Femur (tissue), 1 donor: ENCODE measurements at regions not wholly inside any gene's neighbourhood (a gene's known extent, or its start where the extent isn't known, plus 50 kb on each side); places are given as distances from the start of the nearest gene placed in this dataset.
"Not testable (repeated sequence)": the region's sequence is repeated elsewhere in the genome, so short reads cannot be mapped to it uniquely, and the experiment has no call there.

ENCODE experiments used
- DNase-seq: peaks from one replicate; pipeline ENCODE4 v3.0.0-alpha.2; 2017

DNA sequence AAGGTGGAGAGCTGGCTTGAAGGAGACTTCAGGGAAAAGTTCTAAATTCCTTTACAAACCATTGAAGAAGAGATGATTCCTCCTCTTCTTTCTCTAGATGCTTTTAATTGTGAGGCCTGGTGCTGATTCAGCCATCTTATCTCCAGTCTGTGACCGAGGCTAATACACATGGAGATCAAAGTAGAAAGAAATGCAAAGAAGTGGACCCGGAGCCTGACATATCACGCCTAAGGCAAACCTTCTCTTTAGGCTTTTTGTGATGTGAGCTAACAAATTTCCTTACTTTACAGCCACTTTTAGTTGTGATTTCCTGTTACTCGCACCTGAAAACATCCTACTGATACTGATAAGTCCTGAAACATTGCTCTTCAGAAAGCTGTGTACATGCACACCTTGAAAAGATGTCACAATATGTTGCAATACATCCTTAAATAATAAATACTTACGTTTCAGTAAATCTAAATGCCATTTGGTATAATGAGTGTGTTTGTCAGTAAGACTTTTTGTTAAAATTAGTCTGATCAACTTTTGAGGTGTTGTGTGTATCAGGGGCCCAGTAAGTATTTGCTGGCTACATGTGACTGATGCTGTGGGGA lies 192.4 kb downstream of the BAMBI start:
- no peak for DNase-seq

DNA sequence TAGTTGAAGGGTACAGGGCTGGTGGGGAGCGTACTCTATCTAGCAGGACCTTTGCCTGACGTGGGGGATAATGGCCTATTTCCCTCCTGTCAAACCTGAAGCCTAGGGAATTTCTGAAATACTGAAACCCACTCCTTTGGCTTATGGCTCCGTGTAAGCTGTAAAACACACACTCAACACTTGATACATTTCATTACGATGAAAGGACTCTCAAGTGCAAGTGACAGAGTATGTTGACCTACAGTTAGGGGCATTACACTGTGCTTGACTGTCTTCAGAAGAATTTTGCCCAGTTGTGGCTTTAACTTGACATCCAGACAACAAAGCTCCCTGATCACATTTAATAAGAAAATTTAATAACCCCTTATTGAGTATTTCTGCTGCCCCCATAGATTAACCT lies 194.3 kb downstream of the BAMBI start:
- no peak for DNase-seq

DNA sequence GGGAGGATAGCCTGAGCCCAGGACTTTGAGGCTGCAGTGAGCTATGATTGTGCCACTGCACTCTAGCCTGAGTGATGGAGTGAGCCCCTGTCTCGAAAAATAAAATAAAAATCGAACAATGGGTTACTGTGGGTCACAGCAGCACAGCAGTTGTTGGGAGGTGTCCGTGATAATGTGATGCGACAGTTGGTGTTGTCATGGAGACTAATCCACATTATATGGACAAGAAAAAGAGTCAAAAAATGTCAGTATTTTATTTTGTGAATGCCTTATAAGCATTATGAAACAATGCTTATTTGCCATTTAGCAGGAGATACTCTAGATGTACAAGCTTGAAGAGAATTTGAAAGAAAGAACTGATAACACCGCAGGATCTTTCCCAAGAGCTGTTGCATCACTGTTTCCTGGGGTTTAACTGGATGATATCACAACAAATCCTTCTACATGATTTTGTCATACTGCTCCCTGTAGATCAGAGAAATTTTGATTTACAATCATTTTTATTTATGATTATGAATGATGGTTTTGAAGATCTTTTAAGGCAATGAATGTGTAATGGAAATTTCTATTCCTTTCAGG lies 195.4 kb downstream of the BAMBI start:
- no peak for DNase-seq

DNA sequence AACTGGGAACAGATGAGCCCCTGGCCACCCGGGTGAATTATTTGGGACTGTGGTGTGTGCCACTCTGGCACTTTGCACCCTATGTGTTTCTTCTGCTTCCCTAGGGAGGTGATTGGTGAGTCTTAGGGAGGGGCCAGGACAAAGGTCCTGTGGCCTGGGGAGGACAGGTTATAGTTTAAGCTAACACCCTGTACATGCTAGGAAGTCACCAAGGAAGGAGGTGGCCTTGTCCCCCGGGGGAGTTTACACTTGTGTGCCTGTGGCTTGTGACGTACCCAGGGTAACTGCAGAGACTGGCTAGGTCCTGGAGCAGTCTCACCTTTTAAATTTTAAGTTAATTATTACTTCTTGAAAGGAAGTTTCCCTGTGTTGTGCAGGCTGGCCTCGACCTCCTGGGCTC lies 196.2 kb downstream of the BAMBI start:
- no peak for DNase-seq

DNA sequence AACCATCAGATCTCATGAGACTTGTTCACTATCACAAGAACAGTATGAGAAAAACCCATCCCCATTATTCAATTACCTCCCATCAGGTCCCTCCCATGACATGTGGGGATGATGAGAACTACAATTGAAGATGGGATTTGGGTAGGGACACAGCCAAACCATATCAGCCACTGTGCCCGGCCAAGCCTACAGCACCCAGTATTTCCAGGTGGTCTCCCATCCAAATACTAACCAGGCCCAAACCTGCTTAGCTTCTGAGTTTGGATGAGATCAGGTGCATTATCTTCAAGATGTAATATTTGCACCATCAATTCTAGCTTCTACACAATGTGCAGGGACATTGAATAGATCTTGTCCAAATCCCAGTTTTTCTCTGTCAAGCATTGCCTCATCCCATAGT lies 196.9 kb downstream of the BAMBI start:
- DNase-seq: no peak

DNA sequence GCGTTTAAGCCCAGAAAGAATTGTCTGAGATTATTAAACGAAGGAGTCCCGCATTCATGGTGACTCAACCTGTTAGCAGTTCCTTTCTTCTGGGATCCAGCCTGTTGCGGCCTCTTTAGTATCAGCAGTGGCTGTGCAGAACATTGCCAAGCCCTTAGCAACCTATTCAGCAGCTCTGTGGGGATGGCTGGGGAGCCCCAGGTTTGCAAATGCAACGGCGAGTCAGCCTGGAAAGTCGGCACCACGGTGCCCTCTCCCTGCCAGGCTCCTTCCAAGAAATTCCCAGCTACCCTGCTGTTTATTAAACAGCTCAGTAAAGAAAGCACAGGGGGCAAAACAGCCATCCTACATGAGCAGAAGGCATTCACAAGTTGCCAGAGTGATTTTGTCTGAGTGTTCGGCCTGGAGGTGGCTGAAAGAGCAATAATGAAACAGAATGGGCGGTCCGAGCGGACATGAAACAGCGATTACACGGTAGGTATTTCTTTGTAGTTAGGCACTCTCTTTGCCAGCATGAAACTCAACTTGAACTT lies 198.3 kb downstream of the BAMBI start:
- DNase-seq: no peak

DNA sequence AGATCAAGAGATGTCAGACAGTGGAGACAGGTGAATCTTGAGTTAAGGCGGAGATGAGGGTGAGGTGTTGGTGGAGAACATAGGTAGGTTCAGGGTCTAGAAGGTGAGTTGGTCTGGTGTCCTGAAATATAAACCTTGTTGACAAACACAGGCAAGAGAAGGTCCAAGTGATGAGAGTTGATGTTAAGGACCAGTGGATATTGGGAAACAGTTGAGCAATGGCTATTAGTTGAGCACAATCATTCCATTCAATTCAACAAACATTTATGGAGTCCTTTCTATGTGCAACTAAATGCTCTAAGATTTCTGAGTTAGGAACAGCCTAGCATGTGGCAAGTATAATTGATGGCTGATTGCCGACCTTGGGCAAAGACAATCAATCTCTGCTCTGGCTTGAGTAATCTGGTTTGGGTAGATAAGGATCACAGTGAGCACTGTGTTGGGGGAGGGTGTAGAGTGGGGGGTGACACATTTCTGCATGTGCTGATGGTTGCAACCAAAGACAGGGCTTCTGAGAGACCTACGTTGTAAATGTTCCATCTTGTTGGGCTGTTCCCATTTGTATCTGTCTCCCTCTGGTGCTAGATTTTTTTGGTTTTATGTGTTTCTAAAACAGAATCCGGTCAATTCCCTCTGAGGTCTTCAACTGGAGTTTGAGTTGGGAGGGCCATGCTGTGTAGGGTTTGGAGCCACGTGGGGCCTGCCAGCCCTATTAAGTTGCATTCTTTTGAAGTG lies 201.1 kb downstream of the BAMBI start:
- DNase-seq: no peak

DNA sequence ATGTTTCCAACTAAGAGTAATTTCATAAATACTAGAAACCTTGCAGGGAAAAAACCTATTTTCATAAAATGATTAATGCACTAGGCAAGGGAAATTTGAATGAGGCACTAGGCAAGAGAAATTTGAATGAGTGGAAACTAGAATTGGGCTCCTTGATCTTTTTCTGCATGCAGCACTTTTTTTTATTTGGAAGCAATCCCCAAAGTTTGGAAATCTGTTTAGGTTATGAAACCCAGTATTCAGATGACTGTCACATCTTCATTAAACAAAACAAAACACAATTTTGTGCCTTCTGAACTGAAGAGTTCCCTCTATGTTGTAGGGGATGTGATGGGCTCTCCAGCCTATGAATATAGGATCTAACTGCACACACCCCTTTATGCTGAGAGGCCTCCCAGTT lies 201.9 kb downstream of the BAMBI start:
- no peak for DNase-seq

DNA sequence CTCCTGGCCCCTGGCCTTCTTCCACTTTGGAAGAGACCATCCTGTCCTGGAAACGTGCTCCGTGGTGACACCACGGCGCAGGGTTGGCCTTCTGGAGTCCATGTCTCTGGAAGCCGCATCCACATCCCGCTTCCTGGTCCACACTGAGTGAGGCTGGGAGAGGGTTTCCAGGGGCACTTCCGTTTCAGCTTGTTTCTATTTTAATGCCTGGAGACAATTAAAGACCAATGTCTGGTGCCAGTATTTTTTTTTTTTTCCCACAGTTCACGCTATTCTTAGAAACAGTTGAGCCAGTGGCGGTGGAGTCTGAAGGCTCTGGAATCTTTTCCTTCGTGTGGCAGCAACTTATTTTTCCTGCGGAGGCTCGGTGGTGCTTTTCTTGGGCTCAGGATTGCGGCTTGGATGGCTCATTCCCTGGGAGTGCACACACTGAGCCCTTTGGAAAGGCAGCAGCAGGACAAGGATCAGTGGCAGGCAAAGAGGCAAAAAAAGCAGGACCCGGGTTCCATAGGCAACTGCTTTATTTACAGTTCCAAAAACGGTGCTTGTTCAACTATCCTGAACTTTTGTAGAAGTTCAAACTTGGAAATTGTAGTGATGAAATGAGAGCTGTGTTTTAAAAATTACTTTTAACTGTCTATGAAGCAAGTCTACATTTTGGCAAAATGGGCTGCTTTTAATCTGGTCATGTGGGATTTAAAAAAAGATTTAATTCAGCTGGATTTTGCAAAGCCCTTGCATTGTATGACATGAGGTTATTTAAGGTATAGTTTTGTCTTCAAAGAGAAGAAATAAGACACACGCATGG lies 202.8 kb downstream of the BAMBI start:
- DNase-seq: peak; percentile 78

DNA sequence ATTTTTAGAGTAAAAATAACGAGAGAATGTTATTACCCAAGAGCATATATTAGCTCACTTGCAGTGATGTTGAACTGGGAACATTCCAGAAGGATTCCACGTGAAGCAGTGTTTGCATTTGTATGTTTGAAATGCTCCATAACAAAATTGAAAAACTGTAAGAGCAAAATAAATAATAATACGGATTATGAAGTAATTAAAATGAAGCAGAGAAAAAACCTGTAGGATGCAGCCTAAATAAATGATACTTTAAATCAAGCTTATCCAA lies 203.3 kb downstream of the BAMBI start:
- DNase-seq: no peak

DNA sequence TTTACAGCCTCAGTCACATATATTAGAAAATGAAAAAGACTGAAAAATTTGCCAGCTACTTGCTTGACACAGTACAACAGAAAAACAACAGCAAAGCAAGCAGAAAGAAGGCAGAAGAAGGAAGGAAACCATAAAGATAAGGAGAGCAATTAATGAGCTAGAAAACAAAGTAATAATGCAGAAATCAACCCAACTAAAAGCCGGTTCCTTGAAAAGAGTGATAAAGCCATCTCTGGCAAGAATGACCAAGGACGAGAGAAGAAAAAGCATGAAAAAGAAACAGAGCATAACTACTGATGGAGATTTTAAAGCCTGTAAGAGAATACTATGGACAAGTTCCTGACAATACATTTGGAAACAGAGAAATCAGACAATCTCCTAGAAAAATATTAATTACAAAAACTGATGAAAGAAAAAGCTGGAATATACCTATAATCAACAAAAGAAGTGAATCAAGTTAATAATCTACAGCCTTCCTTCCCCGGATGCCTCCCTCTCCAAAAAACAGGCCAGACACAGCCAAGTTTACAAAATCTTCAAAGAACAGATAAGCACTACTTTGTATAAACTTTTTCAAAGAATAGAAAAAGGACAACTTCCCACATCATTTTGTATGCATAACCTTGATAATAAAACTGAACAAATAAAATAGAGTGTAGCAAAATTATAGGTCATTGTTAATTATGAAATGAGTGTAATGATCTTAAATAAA lies 204.0 kb downstream of the BAMBI start:
- DNase-seq: no peak

DNA sequence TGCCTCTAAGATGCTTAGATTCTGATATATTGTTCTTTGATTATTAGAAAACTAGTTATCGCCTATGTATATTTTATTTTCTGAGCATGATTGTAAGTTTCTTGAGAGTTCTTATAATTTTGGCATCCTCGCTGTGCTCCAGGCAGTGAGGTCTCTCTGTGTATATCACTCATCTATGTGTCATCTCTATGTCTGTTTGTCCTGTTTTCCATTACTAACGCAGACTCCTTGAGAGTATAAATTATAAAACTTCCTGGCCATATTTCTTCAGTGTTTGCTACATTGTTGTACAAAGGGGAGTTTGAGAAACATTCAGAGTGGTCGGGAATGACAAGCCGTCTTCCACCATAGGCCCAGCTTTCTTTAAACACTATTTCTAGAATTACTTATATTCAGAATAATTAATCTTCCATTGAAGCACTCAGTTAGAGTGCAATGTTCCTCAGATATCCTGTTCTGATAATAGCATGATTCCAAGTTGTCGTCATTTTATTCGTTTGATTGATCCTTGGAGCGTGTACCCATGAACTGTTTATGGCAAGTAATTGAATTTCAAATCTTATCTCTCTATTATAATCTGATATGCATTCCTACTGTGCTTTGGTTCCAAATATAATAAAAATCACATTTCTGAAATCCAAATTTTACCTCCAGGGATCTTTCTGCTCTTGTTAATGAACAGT lies 206.6 kb downstream of the BAMBI start:
- no peak for DNase-seq

DNA sequence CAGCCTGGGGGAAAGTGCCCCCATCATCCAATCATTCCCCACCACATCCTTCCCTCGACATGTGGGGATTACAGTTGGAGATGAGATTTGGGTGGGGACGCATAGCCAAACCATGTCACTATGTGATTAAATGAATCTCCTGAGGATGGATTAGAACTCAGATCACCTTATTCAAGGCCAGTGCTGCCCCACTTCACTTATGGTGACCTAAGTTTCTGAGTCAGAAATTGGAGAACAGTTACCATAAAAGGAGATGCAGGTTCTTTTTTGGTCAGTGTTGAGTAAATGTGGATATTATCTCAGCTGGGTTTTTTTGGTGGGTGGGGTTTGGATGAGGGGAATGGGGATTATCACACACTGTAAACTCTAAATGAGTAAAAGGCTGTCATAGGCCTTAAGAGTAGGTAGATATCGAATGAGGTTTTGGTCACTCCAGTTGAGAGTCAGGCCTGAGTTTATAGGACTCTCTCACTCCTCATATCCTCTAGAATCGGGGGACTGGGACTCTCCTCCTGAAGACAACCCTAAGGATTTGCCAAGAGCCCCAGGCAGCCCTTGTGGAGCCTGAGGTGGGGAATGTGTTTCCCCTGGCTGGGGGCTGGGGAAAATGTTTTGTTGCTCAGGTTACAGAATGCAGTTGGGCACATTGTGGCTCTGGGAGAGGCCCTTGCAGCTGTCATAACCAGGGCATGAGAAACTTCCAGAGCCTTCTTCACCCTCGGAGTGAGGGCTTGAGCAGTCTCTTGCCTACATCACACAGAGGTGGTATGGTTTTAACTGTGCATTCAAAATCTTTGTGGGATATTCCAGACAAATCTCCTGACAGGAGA lies 213.0 kb downstream of the BAMBI start:
- DNase-seq: no peak

DNA sequence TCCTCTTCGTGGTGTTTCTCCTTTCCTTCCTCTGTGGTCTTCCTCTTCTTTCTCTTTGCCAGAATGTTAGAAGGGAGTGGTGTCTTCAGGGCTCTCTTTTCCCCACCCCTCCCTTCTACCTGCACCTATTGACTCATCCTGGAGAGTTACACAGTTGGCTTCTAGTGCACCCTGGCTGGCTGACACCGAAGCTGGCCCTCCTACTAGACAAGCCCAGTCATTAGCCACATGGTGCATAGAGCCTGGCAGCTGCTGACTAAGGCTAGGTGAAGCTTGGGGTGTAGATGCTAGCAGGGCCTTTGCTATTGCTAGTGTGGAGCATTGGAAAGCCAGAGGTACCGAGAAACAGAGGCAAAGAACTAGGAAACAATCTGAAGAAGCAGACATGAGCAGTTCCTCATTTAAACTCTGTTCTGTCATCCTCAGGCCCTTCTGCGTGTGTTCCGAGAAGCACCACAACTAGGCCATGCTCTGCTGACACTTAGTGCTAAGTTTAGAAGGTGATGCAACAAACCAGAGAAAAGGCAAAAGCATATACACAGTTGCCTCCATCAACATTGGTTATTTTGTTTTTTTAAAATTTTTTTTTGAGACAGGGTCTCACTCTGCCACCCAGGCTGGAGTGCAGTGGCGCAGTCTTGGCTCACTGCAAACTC lies 213.9 kb downstream of the BAMBI start:
- DNase-seq: no peak

DNA sequence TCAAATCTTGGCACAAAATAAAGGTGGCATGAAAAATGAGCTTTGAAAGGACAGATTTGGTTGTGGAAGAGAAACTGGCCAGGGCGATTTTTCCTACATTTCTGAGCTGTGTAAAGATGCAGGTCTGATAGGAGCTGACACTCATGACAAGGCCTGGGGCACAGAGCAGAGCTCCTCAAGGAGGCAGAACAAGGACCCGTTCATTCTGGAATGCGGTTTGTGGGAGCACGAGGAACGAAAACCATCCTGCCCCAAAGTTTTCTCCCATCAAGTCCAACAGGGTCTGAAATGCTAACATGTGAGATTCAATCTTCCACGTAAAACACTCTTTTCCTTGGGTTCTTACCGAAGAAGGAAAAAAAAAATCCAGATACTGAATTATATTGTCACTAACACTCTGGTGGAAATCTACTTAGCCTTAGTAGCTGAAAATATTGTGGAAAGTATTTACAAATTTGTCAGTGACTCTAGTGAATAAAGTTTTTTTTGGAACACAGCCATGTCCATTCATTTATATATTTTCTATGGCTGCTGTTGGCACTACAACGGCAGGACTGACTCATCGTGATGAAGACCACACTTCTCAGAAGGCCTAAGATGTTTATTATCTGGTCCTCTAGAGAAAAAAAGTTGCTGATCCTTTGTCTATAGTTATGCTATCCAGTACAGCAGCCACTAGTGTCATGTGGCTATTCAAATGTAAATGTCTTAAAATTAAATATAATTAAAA lies 215.7 kb downstream of the BAMBI start:
- DNase-seq: no peak

DNA sequence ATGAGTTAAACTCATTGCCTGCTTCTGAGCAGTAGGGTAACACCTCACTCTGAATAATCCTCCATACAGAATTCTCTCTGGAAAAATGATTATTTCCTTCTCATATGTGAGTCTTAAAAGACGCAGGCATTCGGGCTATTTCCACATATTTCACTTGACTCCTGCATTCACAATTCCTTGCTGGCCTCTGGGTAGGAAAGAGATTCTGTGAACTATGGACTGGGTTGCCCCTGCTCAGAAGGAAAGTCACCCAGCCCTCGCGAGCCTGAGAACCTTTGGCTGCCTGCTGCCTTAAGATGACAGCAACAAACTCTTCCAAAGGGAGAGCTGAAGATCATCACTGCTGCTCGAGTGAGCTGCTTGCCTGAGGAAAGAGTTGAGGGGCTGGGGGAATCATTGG lies 216.8 kb downstream of the BAMBI start:
- no peak for DNase-seq

DNA sequence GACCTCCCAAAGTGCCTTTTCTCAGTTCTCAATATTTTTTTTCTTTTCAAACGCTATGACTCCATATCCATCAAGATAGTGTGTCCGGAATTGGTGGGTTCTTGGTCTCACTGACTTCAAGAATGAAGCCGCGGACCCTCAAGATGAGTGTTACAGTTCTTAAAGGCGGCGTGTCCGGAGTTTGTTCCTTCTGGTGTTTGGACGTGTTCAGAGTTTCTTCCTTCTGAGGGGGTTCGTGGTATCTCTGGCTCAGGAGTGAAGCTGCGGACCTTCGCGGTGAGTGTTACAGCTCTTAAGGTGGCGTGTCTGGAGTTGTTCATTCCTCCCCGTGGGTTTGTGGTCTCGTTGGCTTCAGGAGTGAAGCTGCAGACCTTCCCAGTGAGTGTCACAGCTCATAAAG lies 218.3 kb downstream of the BAMBI start:
- not testable (repeated sequence) for DNase-seq

DNA sequence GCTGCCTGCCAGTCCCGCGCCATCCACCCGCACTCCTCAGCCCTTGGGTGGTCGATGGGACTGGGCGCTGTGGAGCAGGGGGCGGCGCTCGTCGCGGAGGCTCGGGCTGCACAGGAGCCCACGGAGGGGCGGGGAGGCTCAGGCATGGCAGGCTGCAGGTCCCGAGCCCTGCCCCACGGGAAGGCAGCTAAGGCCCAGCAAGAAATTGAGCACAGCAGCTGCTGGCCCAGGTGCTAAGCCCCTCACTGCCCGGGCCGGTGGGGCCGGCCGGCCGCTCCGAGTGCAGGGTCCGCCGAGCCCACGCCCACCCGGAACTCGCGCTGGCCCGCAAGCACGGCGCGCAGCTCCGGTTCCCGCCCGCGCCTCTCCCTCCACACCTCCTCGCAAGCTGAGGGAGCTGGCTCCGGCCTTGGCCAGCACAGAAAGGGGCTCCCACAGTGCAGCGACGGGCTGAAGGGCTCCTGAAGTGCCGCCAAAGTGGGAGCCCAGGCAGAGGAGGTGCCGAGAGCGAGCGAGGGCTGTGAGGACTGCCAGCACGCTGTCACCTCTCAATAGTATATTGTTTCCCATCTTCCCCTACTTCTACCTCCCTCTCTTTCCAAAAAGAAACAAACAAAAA lies 219.6 kb downstream of the BAMBI start:
- not testable (repeated sequence) for DNase-seq

DNA sequence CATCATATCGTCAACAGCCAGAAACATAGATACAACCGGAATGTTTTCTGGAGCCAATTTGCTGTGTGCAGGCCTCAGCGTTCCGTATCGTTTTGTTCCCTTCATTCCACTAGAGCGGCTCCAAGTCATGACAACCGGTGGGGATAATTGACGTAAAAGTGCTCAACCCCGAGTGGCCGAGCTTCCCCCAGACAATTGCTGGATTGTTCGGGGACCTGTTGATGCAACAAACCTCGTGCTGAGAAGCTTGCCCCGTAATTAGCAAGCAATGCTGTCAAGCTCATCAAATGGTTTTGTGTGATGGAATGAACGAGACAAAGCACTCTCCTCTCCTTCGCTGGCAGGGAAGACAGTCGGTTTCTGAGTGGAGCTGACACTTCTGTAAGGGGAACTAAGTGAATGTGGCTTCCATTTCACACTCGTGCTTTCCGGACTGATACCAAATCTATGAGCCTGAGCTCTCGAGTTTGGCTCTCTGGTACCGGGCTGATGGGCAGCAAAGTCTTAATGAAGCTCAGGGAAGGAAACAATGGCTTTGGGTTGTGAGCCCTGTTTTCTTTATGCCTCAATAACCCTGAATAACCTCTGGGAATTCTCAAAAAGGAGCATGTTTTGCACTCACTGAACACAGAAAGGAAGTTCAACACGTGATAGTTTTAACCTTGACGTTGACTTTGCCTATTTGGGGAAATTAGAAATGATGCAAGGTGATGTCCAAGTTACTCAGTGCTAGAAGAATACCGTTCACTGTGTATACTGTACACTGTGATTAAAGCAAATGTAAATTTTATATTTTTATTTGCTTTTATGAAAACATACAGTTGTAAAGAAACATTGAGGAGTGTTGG lies 220.5 kb downstream of the BAMBI start:
- DNase-seq: no peak
